HG03159 (cell line): ENCODE measurements at regions not wholly inside any gene's neighbourhood (a gene's known extent, or its start where the extent isn't known, plus 50 kb on each side); places are given as distances from the start of the nearest gene placed in this dataset.
"Not testable (repeated sequence)": the region's sequence is repeated elsewhere in the genome, so short reads cannot be mapped to it uniquely, and the experiment has no call there.

Experiments used
- ATAC-seq: cut with Tn5 transposase; IDR thresholded peaks from one replicate; pipeline ENCODE4 v1.9.1; 2021; ENCODE audit warnings: mild to moderate bottlenecking, moderate library complexity; ENCODE audit not compliant: unreplicated experiment

GRCh38 chr2:144027593-144027992, 492.3 kb downstream of the ZEB2 start:
- no peak for ATAC-seq

GRCh38 chr2:144026753-144027152, 493.2 kb downstream of the ZEB2 start:
- ATAC-seq = no peak

- no peak for ATAC-seq
Observed at GRCh38 chr2:144020047-144020446, 499.9 kb downstream of the ZEB2 start.

GRCh38 chr2:144015655-144016245, 504.2 kb downstream of the ZEB2 start:
- ATAC-seq = no peak

DNA sequence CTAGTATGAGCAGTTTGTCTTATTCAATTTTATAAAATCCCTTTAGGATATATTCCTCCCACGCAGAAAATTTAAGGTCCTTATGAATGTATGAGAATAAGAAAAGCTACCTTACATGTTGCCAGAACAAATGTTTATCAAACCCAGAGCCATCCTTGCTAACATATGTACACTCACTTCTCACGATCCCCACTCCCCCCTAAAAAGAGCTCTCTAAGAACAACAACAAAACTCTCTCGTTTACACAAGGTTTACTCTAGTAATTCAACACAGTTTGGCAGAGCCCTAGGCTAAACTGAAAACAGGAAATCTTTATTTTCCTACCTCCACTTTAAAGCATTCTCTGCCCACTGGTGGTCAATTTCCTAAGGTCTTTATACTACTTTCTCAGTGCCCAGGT, 504.9 kb downstream of the ZEB2 start:
- no peak for ATAC-seq

GRCh38 chr2:144014103-144014502, 505.8 kb downstream of the ZEB2 start:
- no peak for ATAC-seq

DNA sequence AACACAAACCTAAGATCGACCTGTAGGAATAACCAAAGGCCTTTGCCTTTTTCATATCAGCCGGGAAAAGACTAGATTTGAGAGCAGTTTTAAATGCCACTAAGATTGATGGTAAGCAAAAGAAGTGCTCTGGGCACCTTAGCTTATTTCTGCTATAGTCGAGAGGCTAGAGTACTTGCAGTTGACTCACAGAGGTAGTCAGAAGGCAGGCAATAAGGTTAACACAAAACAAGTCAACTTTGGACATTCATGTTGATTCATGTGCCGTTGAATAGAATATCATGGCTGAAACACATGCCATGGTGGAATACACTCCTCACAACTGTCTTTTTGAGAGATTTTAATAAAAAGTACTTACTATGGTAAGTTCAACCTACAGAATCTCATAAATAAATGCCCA, 507.6 kb downstream of the ZEB2 start:
- no peak for ATAC-seq

GRCh38 chr2:144011553-144011952, 508.4 kb downstream of the ZEB2 start:
- ATAC-seq = no peak

DNA sequence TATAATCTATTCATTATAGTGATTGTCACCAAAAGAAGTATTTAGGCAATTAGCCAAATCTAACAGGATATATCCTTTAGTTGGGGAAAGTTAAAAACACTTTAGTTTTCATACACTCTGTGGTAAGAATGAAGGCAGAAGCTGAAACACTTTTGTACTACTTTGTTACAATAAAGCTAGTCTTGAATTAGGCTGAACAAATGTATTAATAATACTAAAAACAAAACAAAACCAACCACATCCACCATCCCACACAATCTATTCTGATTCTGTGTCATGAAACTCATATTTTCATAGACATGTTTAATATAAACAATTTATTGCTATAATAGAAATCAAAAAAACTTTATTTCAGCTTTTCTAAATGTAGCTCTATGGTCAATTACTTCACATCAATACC, 508.8 kb downstream of the ZEB2 start:
- ATAC-seq = no peak

DNA sequence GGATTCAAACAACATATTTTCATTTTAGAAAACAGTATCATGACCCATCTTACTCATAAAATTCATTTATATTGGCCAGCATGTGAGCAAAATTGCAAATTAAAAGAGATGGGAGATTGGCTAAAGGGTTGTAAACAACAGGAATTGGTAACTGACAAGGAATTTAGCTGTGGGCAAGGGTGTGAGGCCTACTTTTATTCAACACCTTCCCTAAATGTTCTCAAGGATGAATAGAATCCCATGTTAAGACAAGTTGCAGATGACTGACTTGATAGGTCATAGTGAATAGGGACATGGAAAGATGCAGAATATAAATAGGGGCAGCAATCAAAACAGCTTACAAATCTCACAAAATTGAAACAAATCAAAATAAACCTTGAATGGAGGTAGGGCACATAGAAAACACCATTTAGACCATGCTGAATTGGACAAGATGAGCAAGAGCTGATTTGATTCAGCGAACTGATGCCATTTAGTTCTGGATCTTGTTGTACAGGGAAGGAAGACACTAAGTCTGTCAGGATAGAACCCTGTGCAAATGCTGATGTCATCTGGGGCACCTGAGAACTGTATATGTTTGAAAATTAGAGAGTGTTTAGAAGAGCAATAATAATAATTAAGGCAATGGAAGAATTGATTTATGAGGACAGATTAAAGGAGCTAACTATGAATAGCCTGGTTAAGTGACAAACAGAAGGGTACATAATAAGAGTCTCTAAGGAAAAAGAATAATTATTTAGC, 509.7 kb downstream of the ZEB2 start:
- ATAC-seq = no peak

- no peak for ATAC-seq
Observed at GRCh38 chr2:144006139-144006538, 513.8 kb downstream of the ZEB2 start.

DNA sequence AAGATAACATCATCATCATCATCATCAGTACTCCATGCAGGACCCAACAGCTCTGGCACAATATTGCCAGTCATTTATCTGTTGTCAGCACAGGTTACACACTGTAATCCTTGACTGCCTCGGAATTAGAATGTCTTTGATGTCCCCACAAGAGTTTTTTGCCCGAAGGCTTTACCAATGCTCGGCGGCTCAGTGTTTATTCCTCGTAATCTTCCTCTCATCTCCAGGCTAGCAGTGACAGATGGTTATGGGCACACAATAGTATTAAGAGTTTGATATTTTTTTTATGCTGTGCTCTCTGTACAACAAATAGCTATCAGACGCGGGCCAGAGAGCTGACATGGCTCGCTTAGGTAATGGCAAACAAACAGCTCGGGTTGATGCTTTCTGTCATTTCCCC, 515.2 kb downstream of the ZEB2 start:
- ATAC-seq = no peak

GRCh38 chr2:144003460-144004075, 516.4 kb downstream of the ZEB2 start:
- ATAC-seq = no peak

GRCh38 chr2:143996974-143997373, 522.9 kb downstream of the ZEB2 start:
- no peak for ATAC-seq

DNA sequence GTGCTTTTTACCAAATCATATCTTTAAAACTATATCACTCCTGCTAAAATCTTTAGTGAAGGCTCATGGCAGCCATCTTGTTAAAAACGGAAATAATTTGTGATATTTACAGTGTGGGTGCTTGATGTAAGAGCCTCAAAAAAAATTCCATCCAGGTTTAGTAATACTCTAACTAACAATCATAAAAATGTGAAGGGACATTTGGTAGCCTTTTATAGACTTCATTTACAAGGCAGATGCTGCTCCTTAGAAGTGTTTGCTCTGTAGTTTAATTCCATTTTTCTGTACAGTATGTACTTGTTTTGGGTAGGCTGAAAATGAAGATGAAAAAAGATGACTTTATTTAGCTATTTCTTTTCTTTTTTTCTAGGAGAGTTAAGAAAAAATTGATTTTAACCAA, 525.0 kb downstream of the ZEB2 start:
- ATAC-seq = no peak

DNA sequence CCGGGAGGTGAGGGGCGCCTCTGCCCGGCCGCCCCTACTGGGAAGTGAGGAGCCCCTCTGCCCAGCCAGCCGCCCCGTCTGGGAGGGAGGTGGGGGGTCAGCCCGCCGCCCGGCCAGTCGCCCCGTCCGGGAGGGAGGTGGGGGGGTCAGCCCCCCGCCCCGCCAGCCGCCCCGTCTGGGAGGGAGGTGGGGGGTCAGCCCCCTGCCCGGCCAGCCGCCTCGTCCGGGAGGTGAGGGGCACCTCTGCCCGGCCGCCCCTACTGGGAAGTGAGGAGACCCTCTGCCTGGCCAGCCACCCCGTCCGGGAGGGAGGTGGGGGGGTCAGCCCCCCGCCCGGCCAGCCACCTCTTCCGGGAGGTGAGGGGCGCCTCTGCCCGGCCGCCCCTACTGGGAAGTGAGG, 528.3 kb downstream of the ZEB2 start:
- ATAC-seq = not testable (repeated sequence)

DNA sequence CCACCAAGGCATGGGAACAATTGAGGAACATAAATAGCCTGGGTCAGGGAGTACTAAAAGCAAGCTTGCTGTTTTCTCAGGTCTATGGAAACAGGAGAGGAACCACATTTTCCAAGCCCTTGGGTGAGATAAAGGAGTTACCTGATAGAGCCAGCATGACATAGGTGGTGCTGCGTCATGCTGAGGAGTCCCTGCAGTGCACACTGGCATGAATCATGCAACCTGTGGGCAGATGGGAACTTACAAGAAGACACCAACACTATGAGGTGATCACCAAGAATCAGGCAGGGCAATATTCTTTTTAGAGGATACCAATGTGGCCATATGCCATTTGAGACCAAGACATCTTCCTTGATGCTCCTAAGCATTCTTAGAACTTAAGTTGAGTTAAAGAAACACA, 531.8 kb downstream of the ZEB2 start:
- no peak for ATAC-seq

- ATAC-seq = no peak
Observed at GRCh38 chr2:143981428-143981827, 538.5 kb downstream of the ZEB2 start.

GRCh38 chr2:143977356-143977755, 542.6 kb downstream of the ZEB2 start:
- ATAC-seq = no peak

DNA sequence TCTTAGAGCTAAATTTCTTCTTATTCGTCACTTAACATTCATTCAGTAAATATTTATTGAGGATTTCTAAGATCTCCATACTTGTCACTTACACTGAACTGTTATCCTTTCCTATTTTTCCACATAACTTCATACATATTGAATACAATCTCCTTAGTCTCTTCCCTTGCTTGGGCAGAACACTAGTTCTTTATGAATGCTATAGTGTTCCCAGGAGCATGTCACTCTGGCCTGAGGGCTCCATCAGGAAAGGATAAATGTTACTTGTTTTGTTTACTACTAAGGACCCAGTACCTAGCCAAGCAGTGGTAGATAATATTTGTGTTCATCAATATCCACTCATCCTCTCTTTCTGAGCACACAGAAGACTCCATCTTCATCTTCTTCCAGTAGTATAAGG, 544.7 kb downstream of the ZEB2 start:
- ATAC-seq = no peak

- no peak for ATAC-seq
Observed at GRCh38 chr2:143974262-143974661, 545.7 kb downstream of the ZEB2 start.

GRCh38 chr2:143968860-143969259, 551.1 kb downstream of the ZEB2 start:
- ATAC-seq = no peak
